ENCODE measurements at regions not wholly inside any gene's neighbourhood (a gene's known extent, or its start where the extent isn't known, plus 50 kb on each side); places are given as distances from the start of the nearest gene placed in this dataset.

DNA sequence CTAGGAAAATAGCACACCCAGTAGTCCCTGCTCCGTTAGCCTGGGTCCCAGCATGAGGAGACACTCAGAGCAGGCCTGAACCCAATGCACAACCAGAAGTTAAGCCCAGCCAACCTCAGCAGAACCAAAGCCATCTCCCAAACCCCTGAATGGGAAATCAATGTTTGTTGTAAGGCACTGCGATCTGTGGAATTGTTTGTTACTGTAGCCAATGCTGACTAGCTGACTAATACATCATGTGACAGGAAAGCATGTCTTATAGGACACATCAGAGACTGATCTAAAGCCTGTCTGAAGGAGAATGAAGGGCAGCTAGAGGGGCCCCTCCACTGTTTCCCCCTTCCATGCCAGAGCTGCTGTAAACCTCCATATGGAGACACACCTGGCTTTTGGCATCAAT, 96.4 kb downstream of the MARCHF4 start:
- CTCF ChIA-PET = interaction anchor here (1.1 kb wide), 1 partner anchor 98 kb away, joined by 3 read pairs; no protein-coding TSS in a partner anchor

DNA sequence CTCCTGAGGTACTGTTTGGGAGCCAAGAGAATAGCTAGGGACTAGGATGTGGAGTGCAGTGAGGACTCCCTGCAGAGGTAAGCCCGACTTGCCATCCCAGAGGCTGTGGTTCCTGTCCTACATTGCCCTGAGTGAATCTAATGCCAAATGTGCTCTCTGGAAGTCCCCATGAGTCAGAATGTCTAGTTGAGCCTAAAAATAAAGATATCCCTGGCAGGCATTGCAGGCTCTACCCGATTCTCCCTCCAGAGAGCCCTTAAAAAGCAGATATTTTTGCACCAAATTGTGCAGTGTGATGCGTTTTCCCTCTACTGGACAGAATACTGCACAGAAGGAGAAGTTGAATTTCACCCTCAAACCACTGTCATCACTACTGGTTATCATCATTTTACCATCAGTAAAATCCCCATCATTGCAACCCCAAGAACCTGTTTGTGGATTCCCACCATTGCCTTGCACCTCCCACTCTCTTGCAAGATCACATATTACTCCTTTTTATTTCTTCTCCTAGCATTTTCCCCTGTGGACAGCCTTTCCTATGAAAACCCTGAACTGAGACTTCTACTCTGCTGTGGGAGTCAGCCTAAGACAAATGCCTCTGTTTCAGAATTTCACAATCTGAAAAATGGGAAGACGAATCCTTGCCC, 98.0 kb downstream of the MARCHF4 start:
- Histone ChIP-seq H3K4me3 (ENCODE audit: low read depth, low read length) (no peak overlapping the region), H3K36me3 (ENCODE audit: control insufficient read depth in 2 of 2, insufficient read depth in 1 of 2, low read length in 2 of 2) (no peaks in the 10 kb centered on the region), H3K9me3 (ENCODE audit: control insufficient read depth, insufficient read depth, low read depth, low read length) (no peaks in the 10 kb centered on the region), H3K4me1 (ENCODE audit: control insufficient read depth, insufficient read depth, low read length) (no peaks in the 10 kb centered on the region), H3K27ac (ENCODE audit: extremely low read depth, low read depth, low read length) (no peak overlapping the region)
- ChIA-PET CTCF (interaction anchor here (0.6 kb wide), 1 partner anchor 1516 kb away, joined by 3 read pairs; no protein-coding TSS in a partner anchor), POLR2A (no interaction called here)
- TF ChIP-seq WT1 (tag by site-specific recombination; IDR thresholded peaks at IDR 0.05) (no peak), ZNF785 (tag by site-specific recombination; IDR thresholded peaks at IDR 0.05) (no peak), ZNF335 (tag by site-specific recombination; conservative IDR thresholded peaks at IDR 0.05) (no peak), ZNF157 (tag by site-specific recombination; IDR thresholded peaks at IDR 0.05) (no peak), ZFP37 (tag by site-specific recombination; IDR thresholded peaks at IDR 0.05) (no peak), ZNF529 (tag by site-specific recombination; IDR thresholded peaks at IDR 0.05; ENCODE audit: insufficient replicate concordance) (no peak), ZNF132 (tag by site-specific recombination; IDR thresholded peaks at IDR 0.05; ENCODE audit: borderline replicate concordance) (no peak), ZNF426 (tag by site-specific recombination; IDR thresholded peaks at IDR 0.05) (no peak)
- TF ChIP-seq, protein P1, sequence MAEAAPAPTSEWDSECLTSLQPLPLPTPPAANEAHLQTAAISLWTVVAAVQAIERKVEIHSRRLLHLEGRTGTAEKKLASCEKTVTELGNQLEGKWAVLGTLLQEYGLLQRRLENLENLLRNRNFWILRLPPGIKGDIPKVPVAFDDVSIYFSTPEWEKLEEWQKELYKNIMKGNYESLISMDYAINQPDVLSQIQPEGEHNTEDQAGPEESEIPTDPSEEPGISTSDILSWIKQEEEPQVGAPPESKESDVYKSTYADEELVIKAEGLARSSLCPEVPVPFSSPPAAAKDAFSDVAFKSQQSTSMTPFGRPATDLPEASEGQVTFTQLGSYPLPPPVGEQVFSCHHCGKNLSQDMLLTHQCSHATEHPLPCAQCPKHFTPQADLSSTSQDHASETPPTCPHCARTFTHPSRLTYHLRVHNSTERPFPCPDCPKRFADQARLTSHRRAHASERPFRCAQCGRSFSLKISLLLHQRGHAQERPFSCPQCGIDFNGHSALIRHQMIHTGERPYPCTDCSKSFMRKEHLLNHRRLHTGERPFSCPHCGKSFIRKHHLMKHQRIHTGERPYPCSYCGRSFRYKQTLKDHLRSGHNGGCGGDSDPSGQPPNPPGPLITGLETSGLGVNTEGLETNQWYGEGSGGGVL (tag by site-specific recombination; IDR thresholded peaks at IDR 0.05) = no peak
- TF ChIP-seq, protein P2, sequence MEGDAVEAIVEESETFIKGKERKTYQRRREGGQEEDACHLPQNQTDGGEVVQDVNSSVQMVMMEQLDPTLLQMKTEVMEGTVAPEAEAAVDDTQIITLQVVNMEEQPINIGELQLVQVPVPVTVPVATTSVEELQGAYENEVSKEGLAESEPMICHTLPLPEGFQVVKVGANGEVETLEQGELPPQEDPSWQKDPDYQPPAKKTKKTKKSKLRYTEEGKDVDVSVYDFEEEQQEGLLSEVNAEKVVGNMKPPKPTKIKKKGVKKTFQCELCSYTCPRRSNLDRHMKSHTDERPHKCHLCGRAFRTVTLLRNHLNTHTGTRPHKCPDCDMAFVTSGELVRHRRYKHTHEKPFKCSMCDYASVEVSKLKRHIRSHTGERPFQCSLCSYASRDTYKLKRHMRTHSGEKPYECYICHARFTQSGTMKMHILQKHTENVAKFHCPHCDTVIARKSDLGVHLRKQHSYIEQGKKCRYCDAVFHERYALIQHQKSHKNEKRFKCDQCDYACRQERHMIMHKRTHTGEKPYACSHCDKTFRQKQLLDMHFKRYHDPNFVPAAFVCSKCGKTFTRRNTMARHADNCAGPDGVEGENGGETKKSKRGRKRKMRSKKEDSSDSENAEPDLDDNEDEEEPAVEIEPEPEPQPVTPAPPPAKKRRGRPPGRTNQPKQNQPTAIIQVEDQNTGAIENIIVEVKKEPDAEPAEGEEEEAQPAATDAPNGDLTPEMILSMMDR (tag by site-specific recombination; IDR thresholded peaks at IDR 0.05) = no peak
- TF ChIP-seq, protein P3, sequence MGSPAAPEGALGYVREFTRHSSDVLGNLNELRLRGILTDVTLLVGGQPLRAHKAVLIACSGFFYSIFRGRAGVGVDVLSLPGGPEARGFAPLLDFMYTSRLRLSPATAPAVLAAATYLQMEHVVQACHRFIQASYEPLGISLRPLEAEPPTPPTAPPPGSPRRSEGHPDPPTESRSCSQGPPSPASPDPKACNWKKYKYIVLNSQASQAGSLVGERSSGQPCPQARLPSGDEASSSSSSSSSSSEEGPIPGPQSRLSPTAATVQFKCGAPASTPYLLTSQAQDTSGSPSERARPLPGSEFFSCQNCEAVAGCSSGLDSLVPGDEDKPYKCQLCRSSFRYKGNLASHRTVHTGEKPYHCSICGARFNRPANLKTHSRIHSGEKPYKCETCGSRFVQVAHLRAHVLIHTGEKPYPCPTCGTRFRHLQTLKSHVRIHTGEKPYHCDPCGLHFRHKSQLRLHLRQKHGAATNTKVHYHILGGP (tag by site-specific recombination; IDR thresholded peaks at IDR 0.05) = no peak

More for the DNA sequence above, 96.4 kb downstream of the MARCHF4 start:
- H3K9me3 ChIP-seq (ENCODE audit: control insufficient read depth, insufficient read depth, low read depth, low read length) = no peaks in the 10 kb centered on the region
- TF ChIP-seq ZNF514 (tag by site-specific recombination; IDR thresholded peaks at IDR 0.05) = no peak
- TF ChIP-seq, protein P4, sequence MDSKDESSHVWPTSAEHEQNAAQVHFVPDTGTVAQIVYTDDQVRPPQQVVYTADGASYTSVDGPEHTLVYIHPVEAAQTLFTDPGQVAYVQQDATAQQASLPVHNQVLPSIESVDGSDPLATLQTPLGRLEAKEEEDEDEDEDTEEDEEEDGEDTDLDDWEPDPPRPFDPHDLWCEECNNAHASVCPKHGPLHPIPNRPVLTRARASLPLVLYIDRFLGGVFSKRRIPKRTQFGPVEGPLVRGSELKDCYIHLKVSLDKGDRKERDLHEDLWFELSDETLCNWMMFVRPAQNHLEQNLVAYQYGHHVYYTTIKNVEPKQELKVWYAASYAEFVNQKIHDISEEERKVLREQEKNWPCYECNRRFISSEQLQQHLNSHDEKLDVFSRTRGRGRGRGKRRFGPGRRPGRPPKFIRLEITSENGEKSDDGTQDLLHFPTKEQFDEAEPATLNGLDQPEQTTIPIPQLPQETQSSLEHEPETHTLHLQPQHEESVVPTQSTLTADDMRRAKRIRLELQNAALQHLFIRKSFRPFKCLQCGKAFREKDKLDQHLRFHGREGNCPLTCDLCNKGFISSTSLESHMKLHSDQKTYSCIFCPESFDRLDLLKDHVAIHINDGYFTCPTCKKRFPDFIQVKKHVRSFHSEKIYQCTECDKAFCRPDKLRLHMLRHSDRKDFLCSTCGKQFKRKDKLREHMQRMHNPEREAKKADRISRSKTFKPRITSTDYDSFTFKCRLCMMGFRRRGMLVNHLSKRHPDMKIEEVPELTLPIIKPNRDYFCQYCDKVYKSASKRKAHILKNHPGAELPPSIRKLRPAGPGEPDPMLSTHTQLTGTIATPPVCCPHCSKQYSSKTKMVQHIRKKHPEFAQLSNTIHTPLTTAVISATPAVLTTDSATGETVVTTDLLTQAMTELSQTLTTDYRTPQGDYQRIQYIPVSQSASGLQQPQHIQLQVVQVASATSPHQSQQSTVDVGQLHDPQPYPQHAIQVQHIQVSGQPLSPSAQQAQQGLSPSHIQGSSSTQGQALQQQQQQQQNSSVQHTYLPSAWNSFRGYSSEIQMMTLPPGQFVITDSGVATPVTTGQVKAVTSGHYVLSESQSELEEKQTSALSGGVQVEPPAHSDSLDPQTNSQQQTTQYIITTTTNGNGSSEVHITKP (tag by site-specific recombination; IDR thresholded peaks at IDR 0.05) = no peak
- no peak overlapping the region for H3K27ac ChIP-seq (ENCODE audit: extremely low read depth, low read depth, low read length)
- no peak overlapping the region for H3K4me3 ChIP-seq (ENCODE audit: low read depth, low read length)
- POLR2A ChIA-PET = no interaction called here
- no peaks in the 10 kb centered on the region for H3K36me3 ChIP-seq (ENCODE audit: control insufficient read depth in 2 of 2, insufficient read depth in 1 of 2, low read length in 2 of 2)
- no peaks in the 10 kb centered on the region for H3K4me1 ChIP-seq (ENCODE audit: control insufficient read depth, insufficient read depth, low read length)
